ENCODE measurements at regions not wholly inside any gene's neighbourhood (a gene's known extent, or its start where the extent isn't known, plus 50 kb on each side); places are given as distances from the start of the nearest gene placed in this dataset.

DNA sequence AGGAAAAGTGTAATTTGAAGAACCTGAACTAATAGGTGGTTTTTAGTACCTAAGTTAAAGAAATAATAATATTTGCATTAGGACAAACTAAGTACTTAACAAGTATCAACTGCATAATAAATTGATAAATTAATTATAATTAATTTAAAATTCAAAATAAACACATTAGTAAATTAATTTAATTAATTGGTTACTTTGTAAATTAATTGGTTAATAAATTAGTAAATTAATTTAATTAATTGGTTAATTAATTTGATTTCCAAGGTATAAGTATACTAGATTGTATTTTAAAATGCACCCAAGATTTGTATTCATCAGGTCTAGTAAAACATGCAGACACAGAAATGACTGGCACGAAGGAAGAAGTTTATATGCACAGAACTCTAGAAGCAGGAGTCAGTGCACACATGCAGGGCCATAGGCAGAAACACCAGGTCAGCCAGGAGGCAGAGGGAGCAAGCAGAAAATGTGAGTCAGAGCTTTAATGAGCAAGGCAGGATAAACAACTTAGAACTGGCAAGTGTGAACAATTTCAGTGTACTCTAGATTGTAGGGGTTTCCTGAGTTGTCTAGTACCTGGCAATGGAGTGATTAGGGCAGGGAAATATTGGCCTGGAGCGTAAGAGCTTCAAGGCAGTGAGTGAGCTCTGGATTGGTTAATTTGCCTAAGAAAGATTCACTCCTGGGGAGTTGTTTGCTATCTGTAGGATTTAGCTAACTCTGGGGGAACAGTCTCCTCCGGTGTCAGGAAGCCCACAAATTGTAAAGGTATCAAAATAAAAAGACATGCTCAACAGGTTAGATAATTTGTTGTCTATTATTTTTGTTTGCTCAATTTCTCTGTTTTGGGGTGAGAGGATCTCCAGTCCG, 665.7 kb downstream of the MRPL39 start:
- TF ChIP-seq CTCF (IDR thresholded peaks at IDR 0.05; ENCODE audit: low read depth, low read length) = no peak
- no peak for TF ChIP-seq EZH2phosphoT487 (IDR thresholded peaks at IDR 0.05; ENCODE audit: low read depth)

Data from OCI-LY3 (cell line).